Transverse colon (tissue), 4 donors: ENCODE measurements at regions not wholly inside any gene's neighbourhood (a gene's known extent, or its start where the extent isn't known, plus 50 kb on each side); places are given as distances from the start of the nearest gene placed in this dataset.

Source experiments
- DNase-seq: peaks from one replicate; pipeline ENCODE4 v3.0.0-alpha.2; 2019
- H3K27ac ChIP-seq, 4 donors: fragments of 200-600 bp; sonication (generic); 2 replicates each; pipeline ENCODE4 v1.5.1; 2016 to 2018; ENCODE audit warnings: inconsistent platforms in 4 of 4
- H3K27me3 ChIP-seq: fragments of 200-600 bp; sonication (generic); 2 replicates; pipeline ENCODE4 v1.5.1; 2017; ENCODE audit warnings: inconsistent platforms
- H3K36me3 ChIP-seq, 4 donors: fragments of 200-600 bp; sonication (generic); 2 replicates each; pipeline ENCODE4 v1.5.1; 2017 to 2019; ENCODE audit warnings: inconsistent platforms in 4 of 4
- H3K4me1 ChIP-seq, 4 donors: fragments of 200-600 bp; sonication (generic); 2 replicates each; pipeline ENCODE4 v1.5.1; 2017 to 2020; ENCODE audit warnings: inconsistent platforms in 4 of 4
- H3K4me3 ChIP-seq, 4 donors: fragments of 200-600 bp; sonication (generic); 1 replicate in 1 of 4; 2 replicates in 3 of 4; pipeline versions ENCODE4 v1.5.1 to v1.6.1; 2017 to 2019; ENCODE audit warnings: inconsistent platforms in 4 of 4
- H3K9me3 ChIP-seq, 2 donors: fragments of 200-600 bp; sonication (generic); 2 replicates each; pipeline ENCODE4 v1.5.1; 2017 to 2019; ENCODE audit warnings: inconsistent platforms in 2 of 2
- EP300 ChIP-seq: sonication (generic); formaldehyde crosslinking; IDR thresholded peaks from one replicate; pipeline ENCODE4 v1.6.1; 2017; ENCODE audit warnings: antibody characterized with exemption, low read depth
- POLR2A ChIP-seq: fragments of 450-650 bp; IDR thresholded peaks from one replicate; pipeline ENCODE4 v1.6.1; 2016; ENCODE audit warnings: antibody characterized with exemption, mild to moderate bottlenecking, moderate library complexity
- POLR2AphosphoS5 ChIP-seq, 3 donors: sonication (generic); formaldehyde crosslinking; IDR thresholded peaks; one replicate each; pipeline ENCODE4 v1.6.1; 2016; ENCODE audit warnings: antibody characterized with exemption in 3 of 3
- WGBS, 2 donors: methylation state at CpG; one replicate each; pipeline ENCODE4 v1.1.5; 2018; ENCODE audit warnings: low coverage in 1 of 2; 5-methylcytosine and 5-hydroxymethylcytosine counted together
- in situ Hi-C, 4 donors: fragments of 200-750 bp; cut with MboI; loops; one replicate each; pipeline versions ENCODE4 v1.15.0 to v1.15.1; 2017; ENCODE audit warnings: low sequenced_read_pairs in 3 of 4, low pct_ligation_motif_present in 1 of 4, low pct_unique_long_range_greater_than_20kb in 1 of 4
- intact Hi-C: fragments of 100-400 bp; cut with DNase I; formaldehyde crosslinking; loops from one replicate; pipeline ENCODE4 v1.15.1; 2023; ENCODE audit warnings: low total_unique reads
- TF ChIP-seq, protein P1 (sequence below), 5 experiments: fragments of 200-600 bp in 3 of 5; fragments of 450-650 bp in 2 of 5; sonication (generic) in 3 of 5; IDR thresholded peaks; 1 replicate in 2 of 5; 2 replicates in 3 of 5; pipeline ENCODE4 v1.5.1; 2016 to 2017; ENCODE audit warnings: antibody characterized with exemption in 5 of 5, inconsistent platforms in 3 of 5, mild to moderate bottlenecking in 2 of 5, moderate library complexity in 1 of 5

GRCh38 chr2:104416339-104417000 lies 437.4 kb upstream of the POU3F3 start:
- TF ChIP-seq, protein P1, sequence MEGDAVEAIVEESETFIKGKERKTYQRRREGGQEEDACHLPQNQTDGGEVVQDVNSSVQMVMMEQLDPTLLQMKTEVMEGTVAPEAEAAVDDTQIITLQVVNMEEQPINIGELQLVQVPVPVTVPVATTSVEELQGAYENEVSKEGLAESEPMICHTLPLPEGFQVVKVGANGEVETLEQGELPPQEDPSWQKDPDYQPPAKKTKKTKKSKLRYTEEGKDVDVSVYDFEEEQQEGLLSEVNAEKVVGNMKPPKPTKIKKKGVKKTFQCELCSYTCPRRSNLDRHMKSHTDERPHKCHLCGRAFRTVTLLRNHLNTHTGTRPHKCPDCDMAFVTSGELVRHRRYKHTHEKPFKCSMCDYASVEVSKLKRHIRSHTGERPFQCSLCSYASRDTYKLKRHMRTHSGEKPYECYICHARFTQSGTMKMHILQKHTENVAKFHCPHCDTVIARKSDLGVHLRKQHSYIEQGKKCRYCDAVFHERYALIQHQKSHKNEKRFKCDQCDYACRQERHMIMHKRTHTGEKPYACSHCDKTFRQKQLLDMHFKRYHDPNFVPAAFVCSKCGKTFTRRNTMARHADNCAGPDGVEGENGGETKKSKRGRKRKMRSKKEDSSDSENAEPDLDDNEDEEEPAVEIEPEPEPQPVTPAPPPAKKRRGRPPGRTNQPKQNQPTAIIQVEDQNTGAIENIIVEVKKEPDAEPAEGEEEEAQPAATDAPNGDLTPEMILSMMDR (IDR thresholded peaks at IDR 0.05), result no peak
- TF ChIP-seq EP300 (no peak), POLR2A (no peak), POLR2AphosphoS5 (IDR thresholded peaks at IDR 0.05) (no peak)
- no peaks in the 10 kb centered on the region for H3K27me3 ChIP-seq
- H3K4me3 ChIP-seq, result no peak overlapping the region
- DNase-seq, result no peak
- no peaks in the 10 kb centered on the region for H3K4me1 ChIP-seq
- intact Hi-C loops (no loop called here), in situ Hi-C loops (no loop called here)
- 79 to 87% methylated on average over 9 to 18 of the region's 18 CpGs for WGBS, 2 donors
- H3K27ac ChIP-seq, result no peak overlapping the region
- no peaks in the 10 kb centered on the region for H3K36me3 ChIP-seq
- H3K9me3 ChIP-seq, result no peaks in the 10 kb centered on the region

GRCh38 chr2:104420420-104420819 lies 433.5 kb upstream of the POU3F3 start:
- Histone ChIP-seq H3K27me3 (no peaks in the 10 kb centered on the region), H3K9me3 (no peaks in the 10 kb centered on the region), H3K36me3 (no peaks in the 10 kb centered on the region), H3K4me3 (no peak overlapping the region), H3K4me1 (no peaks in the 10 kb centered on the region), H3K27ac (no peak overlapping the region)
- TF ChIP-seq POLR2A, result no peak
- 90% methylated on average over 2 of the region's 2 CpGs; no CpG with 5 or more reads in 1 of the 2 donors for WGBS, 2 donors
- intact Hi-C loops (no loop called here), in situ Hi-C loops (no loop called here)
- DNase-seq, result no peak

DNA sequence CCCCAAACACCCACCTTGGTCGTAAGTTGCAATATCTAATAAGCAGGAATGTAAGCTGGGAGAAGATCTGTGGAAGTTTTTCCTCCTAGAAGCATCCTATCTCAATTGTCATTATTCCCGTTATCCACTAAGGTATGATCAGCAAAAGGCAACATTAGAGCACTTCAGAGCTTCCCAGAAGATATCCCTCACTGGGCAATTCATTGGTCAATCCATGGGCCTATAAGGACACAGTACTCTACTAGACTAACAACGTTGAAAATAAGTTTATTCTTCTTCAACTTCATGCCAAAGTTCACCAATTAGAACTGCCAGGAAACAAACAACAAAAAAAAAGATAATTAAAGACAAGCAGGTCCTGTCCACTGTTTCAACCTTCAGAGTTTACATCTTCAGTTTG lies 433.0 kb upstream of the POU3F3 start:
- no peaks in the 10 kb centered on the region for H3K36me3 ChIP-seq
- H3K27ac ChIP-seq, result no peak overlapping the region
- no peaks in the 10 kb centered on the region for H3K4me1 ChIP-seq
- no peak for DNase-seq
- no peak overlapping the region for H3K4me3 ChIP-seq
- H3K27me3 ChIP-seq, result no peaks in the 10 kb centered on the region
- intact Hi-C loops (no loop called here), in situ Hi-C loops (no loop called here)
- TF ChIP-seq, protein P1 (IDR thresholded peaks at IDR 0.05), result no peak
- TF ChIP-seq EP300 (no peak), POLR2A (no peak), POLR2AphosphoS5 (IDR thresholded peaks at IDR 0.05) (no peak)
- H3K9me3 ChIP-seq, result no peaks in the 10 kb centered on the region
- 68 to 83% methylated on average over 3 of the region's 3 CpGs for WGBS, 2 donors

- Histone ChIP-seq H3K27ac (no peak overlapping the region), H3K9me3 (no peaks in the 10 kb centered on the region), H3K27me3 (peaks cover 4% of the 10 kb centered on the region), H3K4me1 (no peaks in the 10 kb centered on the region), H3K4me3 (no peak overlapping the region), H3K36me3 (no peaks in the 10 kb centered on the region)
- no peak for DNase-seq
- intact Hi-C loops (no loop called here), in situ Hi-C loops (no loop called here)
- TF ChIP-seq EP300 (no peak), POLR2AphosphoS5 (IDR thresholded peaks at IDR 0.05) (no peak), POLR2A (no peak)
- TF ChIP-seq, protein P1 (IDR thresholded peaks at IDR 0.05), result no peak
- WGBS, 2 donors, result 42 to 60% methylated on average over 3 of the region's 3 CpGs
These were observed 427.9 kb upstream of the POU3F3 start for GRCh38 chr2:104425850-104426595.
